Right renal cortex interstitium (tissue), 3 donors: ENCODE measurements at regions not wholly inside any gene's neighbourhood (a gene's known extent, or its start where the extent isn't known, plus 50 kb on each side); places are given as distances from the start of the nearest gene placed in this dataset.
"Not testable (repeated sequence)": the region's sequence is repeated elsewhere in the genome, so short reads cannot be mapped to it uniquely, and the experiment has no call there.

Experiments
- DNase-seq, 3 donors: peaks; one replicate each; pipeline ENCODE4 v3.0.0-alpha.2; 2013; ENCODE audit warnings: low read depth in 3 of 3, low spot score in 2 of 3

GRCh38 chr7:5121256-5121655 lies 68.8 kb upstream of the WIPI2 start:
- DNase-seq = peak in 1 of 3 donors; percentile 1

GRCh38 chr7:5131238-5131637 lies 58.8 kb upstream of the WIPI2 start:
- not testable (repeated sequence) for DNase-seq

- DNase-seq = no peak
Observed at GRCh38 chr7:5132539-5132938, 57.5 kb upstream of the WIPI2 start.

DNA sequence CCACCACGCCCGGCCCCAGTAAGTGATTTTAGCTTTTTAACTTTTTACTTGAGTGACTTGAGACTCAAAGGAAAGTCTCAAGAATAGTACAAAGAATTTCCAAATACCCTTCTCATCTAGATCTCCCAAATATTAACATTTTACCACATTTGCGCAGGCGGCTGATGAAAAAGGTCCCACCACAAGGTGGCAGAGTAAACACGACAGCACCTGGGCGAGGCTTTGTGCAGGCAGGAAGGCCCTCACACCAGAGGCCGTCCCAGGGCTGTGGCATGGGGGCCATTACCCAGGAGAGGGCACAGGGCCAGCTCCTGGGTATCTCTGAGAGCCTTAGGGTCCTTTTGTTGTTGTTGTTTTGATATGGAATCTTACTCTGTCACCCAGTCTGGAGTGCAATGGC lies 50.0 kb upstream of the WIPI2 start:
- no peak for DNase-seq
